ENCODE measurements at regions not wholly inside any gene's neighbourhood (a gene's known extent, or its start where the extent isn't known, plus 50 kb on each side); places are given as distances from the start of the nearest gene placed in this dataset.

DNA sequence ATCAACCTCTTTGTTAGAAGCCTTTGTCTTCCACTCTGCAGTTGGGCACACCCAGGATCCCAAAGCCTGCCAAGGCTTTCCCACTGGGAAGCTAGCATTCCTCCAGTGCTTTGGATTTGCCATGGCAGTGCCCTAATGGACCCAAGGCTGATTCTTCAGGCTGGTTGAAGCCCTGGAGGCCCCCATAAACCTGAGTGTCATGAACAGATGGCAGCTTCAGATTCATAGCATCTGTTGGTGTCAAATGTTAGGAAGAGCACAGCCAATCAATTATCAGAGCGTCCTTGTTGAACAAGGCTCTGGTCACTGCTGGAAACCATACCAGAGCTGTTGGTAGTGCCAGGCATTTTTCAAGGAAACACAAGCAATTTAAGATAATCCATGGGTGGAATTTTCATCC is 241.1 kb upstream of the KLF4 start:
- H3K4me1 ChIP-seq (ENCODE audit: control insufficient read depth, insufficient read depth, low read length): no peaks in the 10 kb centered on the region
- H3K9me3 ChIP-seq (ENCODE audit: control insufficient read depth, insufficient read depth, low read depth, low read length): no peaks in the 10 kb centered on the region
- ChIA-PET CTCF (interaction anchor here (1.1 kb wide), 1 partner anchor 1031 kb away, joined by 4 read pairs; no protein-coding TSS in a partner anchor), POLR2A (no interaction called here)
- no peak overlapping the region for H3K4me3 ChIP-seq (ENCODE audit: low read depth, low read length)
- H3K27ac ChIP-seq (ENCODE audit: extremely low read depth, low read depth, low read length): no peak overlapping the region
- TF ChIP-seq MEIS1 (CRISPR knock-in tag; IDR thresholded peaks at IDR 0.05; ENCODE audit: borderline replicate concordance) (no peak), ZNF521 (tag by site-specific recombination; IDR thresholded peaks at IDR 0.05) (no peak), ZEB2 (tag by site-specific recombination; IDR thresholded peaks at IDR 0.05) (no peak), ZNF140 (tag by site-specific recombination; IDR thresholded peaks at IDR 0.05) (no peak), ZNF791 (tag by site-specific recombination; IDR thresholded peaks at IDR 0.05) (no peak), ZBTB26 (tag by site-specific recombination; optimal IDR thresholded peaks at IDR 0.05) (no peak)
- H3K36me3 ChIP-seq (ENCODE audit: control insufficient read depth in 2 of 2, insufficient read depth in 1 of 2, low read length in 2 of 2): no peaks in the 10 kb centered on the region

GRCh38 chr9:107727086-107727780 is 237.7 kb upstream of the KLF4 start:
- no peak for TF ChIP-seq ZNF623 (tag by site-specific recombination; IDR thresholded peaks at IDR 0.05)
- TF ChIP-seq GLI2 (tag by site-specific recombination; IDR thresholded peaks at IDR 0.05; ENCODE audit: borderline replicate concordance, low read depth): no peak
- TF ChIP-seq ZNF76 (tag by site-specific recombination; IDR thresholded peaks at IDR 0.05; ENCODE audit: borderline replicate concordance, low read depth): no peak
- TF ChIP-seq ZIC2 (tag by site-specific recombination; IDR thresholded peaks at IDR 0.05): no peak
- TF ChIP-seq ZBTB48 (tag by site-specific recombination; IDR thresholded peaks at IDR 0.05): no peak
- TF ChIP-seq ZNF184 (tag by site-specific recombination; IDR thresholded peaks at IDR 0.05): no peak
- TF ChIP-seq ZNF138 (tag by site-specific recombination; IDR thresholded peaks at IDR 0.05; ENCODE audit: borderline replicate concordance): no peak
- Histone ChIP-seq H3K4me1 (ENCODE audit: control insufficient read depth, insufficient read depth, low read length) (no peaks in the 10 kb centered on the region), H3K4me3 (ENCODE audit: low read depth, low read length) (no peak overlapping the region), H3K27ac (ENCODE audit: extremely low read depth, low read depth, low read length) (no peak overlapping the region), H3K36me3 (ENCODE audit: control insufficient read depth in 2 of 2, insufficient read depth in 1 of 2, low read length in 2 of 2) (no peaks in the 10 kb centered on the region), H3K9me3 (ENCODE audit: control insufficient read depth, insufficient read depth, low read depth, low read length) (no peaks in the 10 kb centered on the region)
- CTCF ChIA-PET: interaction anchor here (0.5 to 0.7 kb wide), 3 partner anchors 16 to 740 kb away, joined by 3 to 5 read pairs (median 3); no protein-coding TSS in a partner anchor
- POLR2A ChIA-PET: interaction anchor here (0.6 kb wide), 1 partner anchor 110 kb away, joined by 6 read pairs; no protein-coding TSS in a partner anchor

- POLR2A ChIA-PET: no interaction called here
- H3K36me3 ChIP-seq (ENCODE audit: control insufficient read depth in 2 of 2, insufficient read depth in 1 of 2, low read length in 2 of 2): no peaks in the 10 kb centered on the region
- H3K9me3 ChIP-seq (ENCODE audit: control insufficient read depth, insufficient read depth, low read depth, low read length): no peaks in the 10 kb centered on the region
- H3K4me1 ChIP-seq (ENCODE audit: control insufficient read depth, insufficient read depth, low read length): no peaks in the 10 kb centered on the region
- H3K4me3 ChIP-seq (ENCODE audit: low read depth, low read length): no peak overlapping the region
- no peak overlapping the region for H3K27ac ChIP-seq (ENCODE audit: extremely low read depth, low read depth, low read length)
- CTCF ChIA-PET: interaction anchor here (0.6 kb wide), 1 partner anchor 313 kb away, joined by 3 read pairs; no protein-coding TSS in a partner anchor
- TF ChIP-seq ZFP3 (tag by site-specific recombination; IDR thresholded peaks at IDR 0.05; ENCODE audit: low read depth) (no peak), ZNF837 (tag by site-specific recombination; IDR thresholded peaks at IDR 0.05) (no peak), ZNF416 (tag by site-specific recombination; IDR thresholded peaks at IDR 0.05) (no peak), REPIN1 (tag by site-specific recombination; IDR thresholded peaks at IDR 0.05; ENCODE audit: low read depth) (no peak), ZNF677 (tag by site-specific recombination; IDR thresholded peaks at IDR 0.05) (no peak), TCF7L2 (IDR thresholded peaks at IDR 0.05; ENCODE audit: borderline replicate concordance, low read depth, low read length) (no peak), ZNF792 (tag by site-specific recombination; IDR thresholded peaks at IDR 0.05) (no peak), ZNF707 (tag by site-specific recombination; IDR thresholded peaks at IDR 0.05) (no peak)
- TF ChIP-seq, protein P1, sequence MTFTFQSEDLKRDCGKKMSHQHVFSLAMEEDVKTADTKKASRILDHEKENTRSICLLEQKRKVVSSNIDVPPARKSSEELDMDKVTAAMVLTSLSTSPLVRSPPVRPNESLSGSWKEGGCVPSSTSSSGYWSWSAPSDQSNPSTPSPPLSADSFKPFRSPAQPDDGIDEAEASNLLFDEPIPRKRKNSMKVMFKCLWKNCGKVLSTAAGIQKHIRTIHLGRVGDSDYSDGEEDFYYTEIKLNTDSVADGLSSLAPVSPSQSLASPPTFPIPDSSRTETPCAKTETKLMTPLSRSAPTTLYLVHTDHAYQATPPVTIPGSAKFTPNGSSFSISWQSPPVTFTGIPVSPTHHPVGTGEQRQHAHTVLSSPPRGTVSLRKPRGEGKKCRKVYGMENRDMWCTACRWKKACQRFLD (tag by site-specific recombination; IDR thresholded peaks at IDR 0.05): no peak
- TF ChIP-seq, protein P2, sequence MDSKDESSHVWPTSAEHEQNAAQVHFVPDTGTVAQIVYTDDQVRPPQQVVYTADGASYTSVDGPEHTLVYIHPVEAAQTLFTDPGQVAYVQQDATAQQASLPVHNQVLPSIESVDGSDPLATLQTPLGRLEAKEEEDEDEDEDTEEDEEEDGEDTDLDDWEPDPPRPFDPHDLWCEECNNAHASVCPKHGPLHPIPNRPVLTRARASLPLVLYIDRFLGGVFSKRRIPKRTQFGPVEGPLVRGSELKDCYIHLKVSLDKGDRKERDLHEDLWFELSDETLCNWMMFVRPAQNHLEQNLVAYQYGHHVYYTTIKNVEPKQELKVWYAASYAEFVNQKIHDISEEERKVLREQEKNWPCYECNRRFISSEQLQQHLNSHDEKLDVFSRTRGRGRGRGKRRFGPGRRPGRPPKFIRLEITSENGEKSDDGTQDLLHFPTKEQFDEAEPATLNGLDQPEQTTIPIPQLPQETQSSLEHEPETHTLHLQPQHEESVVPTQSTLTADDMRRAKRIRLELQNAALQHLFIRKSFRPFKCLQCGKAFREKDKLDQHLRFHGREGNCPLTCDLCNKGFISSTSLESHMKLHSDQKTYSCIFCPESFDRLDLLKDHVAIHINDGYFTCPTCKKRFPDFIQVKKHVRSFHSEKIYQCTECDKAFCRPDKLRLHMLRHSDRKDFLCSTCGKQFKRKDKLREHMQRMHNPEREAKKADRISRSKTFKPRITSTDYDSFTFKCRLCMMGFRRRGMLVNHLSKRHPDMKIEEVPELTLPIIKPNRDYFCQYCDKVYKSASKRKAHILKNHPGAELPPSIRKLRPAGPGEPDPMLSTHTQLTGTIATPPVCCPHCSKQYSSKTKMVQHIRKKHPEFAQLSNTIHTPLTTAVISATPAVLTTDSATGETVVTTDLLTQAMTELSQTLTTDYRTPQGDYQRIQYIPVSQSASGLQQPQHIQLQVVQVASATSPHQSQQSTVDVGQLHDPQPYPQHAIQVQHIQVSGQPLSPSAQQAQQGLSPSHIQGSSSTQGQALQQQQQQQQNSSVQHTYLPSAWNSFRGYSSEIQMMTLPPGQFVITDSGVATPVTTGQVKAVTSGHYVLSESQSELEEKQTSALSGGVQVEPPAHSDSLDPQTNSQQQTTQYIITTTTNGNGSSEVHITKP (tag by site-specific recombination; IDR thresholded peaks at IDR 0.05): no peak
Observed at GRCh38 chr9:107723015-107723414, 233.4 kb upstream of the KLF4 start.
